ENCODE measurements at regions not wholly inside any gene's neighbourhood (a gene's known extent, or its start where the extent isn't known, plus 50 kb on each side); places are given as distances from the start of the nearest gene placed in this dataset.

DNA sequence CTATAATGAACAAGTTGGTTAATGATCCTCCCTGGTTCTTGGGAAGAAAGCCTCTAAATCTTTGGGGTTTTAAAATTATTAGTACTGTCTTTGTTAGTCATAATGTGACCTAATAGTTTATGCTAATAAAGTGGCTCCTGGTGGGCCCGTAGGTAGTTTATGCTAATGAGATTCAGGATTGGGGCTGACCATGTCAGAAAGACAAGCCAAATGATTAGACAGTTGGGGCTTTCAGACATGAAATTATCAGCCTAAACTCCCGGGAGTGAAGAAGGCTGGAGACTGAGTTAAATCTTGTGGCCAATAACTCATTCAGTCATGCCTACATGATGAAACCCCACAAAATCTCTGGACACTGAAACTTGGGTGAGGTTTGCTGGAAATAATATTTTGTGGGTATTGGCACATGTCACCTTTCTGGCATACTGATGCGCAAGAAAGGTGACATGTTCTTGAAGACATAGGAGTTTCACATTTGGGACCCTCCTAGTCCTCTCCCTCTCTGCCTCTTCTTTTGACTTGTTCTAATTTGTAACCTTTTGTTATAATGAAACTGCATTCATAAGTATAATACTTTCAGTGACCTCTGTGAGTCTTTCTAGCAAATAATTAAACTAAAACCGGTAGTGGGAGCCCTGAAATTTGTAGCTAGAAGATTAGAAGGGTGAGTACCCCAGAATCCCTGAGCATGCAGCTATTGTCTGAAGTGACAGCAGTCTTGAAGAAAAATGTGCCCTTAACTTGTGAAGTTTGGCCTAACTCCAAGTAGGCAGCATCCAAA, 196.8 kb upstream of the FSTL5 start:
- no peak for TF ChIP-seq CTCF (IDR thresholded peaks at IDR 0.05; ENCODE audit: low read depth, low read length)
- TF ChIP-seq MYC (IDR thresholded peaks at IDR 0.05; ENCODE audit: low read depth, low read length): no peak
- TF ChIP-seq POLR2A (IDR thresholded peaks at IDR 0.05; ENCODE audit: extremely low read depth, insufficient read length): no peak
- no peak for TF ChIP-seq MAX (IDR thresholded peaks at IDR 0.05; ENCODE audit: low read depth, low read length)

Measured in NB4 (cell line).